DOHH2 (cell line): ENCODE measurements at regions not wholly inside any gene's neighbourhood (a gene's known extent, or its start where the extent isn't known, plus 50 kb on each side); places are given as distances from the start of the nearest gene placed in this dataset.

ENCODE experiments used
- H3F3A ChIP-seq: fragments of 200-600 bp; sonication (generic), shearing (Covaris generic); 2 replicates; pipeline ENCODE4 v1.6.0; 2016; ENCODE audit warnings: antibody characterized with exemption, mild to moderate bottlenecking; ENCODE audit not compliant: control insufficient read depth, insufficient read depth
- H3K27ac ChIP-seq: fragments of 200-600 bp; sonication (generic); 2 replicates; pipeline ENCODE4 v1.5.1; 2014; ENCODE audit warnings: low read depth, mild to moderate bottlenecking, low read length, moderate library complexity
- H3K27me3 ChIP-seq: fragments of 200-600 bp; sonication (generic); 2 replicates; pipeline ENCODE4 v1.6.1; 2014; ENCODE audit warnings: mild to moderate bottlenecking, low read length, mixed read lengths; ENCODE audit not compliant: control insufficient read depth
- H3K36me3 ChIP-seq: fragments of 200-600 bp; sonication (generic); 2 replicates; pipeline ENCODE4 v1.6.1; 2014; ENCODE audit warnings: mild to moderate bottlenecking, low read length, moderate library complexity, mixed read lengths; ENCODE audit not compliant: control insufficient read depth
- H3K4me1 ChIP-seq: fragments of 200-600 bp; sonication (generic); 2 replicates; pipeline ENCODE4 v1.6.1; 2014; ENCODE audit warnings: mild to moderate bottlenecking, low read length, mixed read lengths; ENCODE audit not compliant: control insufficient read depth
- H3K4me2 ChIP-seq: fragments of 200-600 bp; sonication (generic); 2 replicates; pipeline ENCODE4 v1.6.0; 2014; ENCODE audit warnings: mild to moderate bottlenecking, low read length, moderate library complexity
- H3K4me3 ChIP-seq: fragments of 200-600 bp; sonication (generic); 2 replicates; pipeline ENCODE4 v1.5.1; 2014; ENCODE audit warnings: mild to moderate bottlenecking, low read length, mixed read lengths
- H3K79me2 ChIP-seq: fragments of 200-600 bp; sonication (generic); 2 replicates; pipeline ENCODE4 v1.6.1; 2014; ENCODE audit warnings: mild to moderate bottlenecking, low read length, mixed read lengths; ENCODE audit not compliant: control insufficient read depth
- H3K9me2 ChIP-seq: fragments of 200-600 bp; sonication (generic); replicated peaks from 2 replicates; pipeline ENCODE4 v1.6.1; 2014; ENCODE audit warnings: mild to moderate bottlenecking, low read length, mixed read lengths; ENCODE audit not compliant: control insufficient read depth
- H3K9me3 ChIP-seq: fragments of 200-600 bp; sonication (generic); 2 replicates; pipeline ENCODE4 v1.6.1; 2014; ENCODE audit warnings: antibody characterized with exemption, low read length, mixed read lengths; ENCODE audit not compliant: control insufficient read depth, insufficient read depth
- H4K20me1 ChIP-seq: fragments of 200-600 bp; sonication (generic); 2 replicates; pipeline ENCODE4 v1.6.0; 2014; ENCODE audit warnings: low read depth, mild to moderate bottlenecking, antibody characterized with exemption, low read length, moderate library complexity; ENCODE audit not compliant: control insufficient read depth, insufficient read depth
- CTCF ChIP-seq: fragments of 200-600 bp; sonication (generic); IDR thresholded peaks from one replicate; pipeline ENCODE4 v1.5.1; 2014; ENCODE audit warnings: antibody characterized with exemption, mild to moderate bottlenecking, low read depth, low read length; ENCODE audit not compliant: poor library complexity, severe bottlenecking
- EZH2phosphoT487 ChIP-seq: fragments of 200-600 bp; sonication (generic); IDR thresholded peaks from 2 replicates; pipeline ENCODE4 v1.6.1; 2017; ENCODE audit warnings: borderline replicate concordance, mild to moderate bottlenecking, antibody characterized with exemption, low read length, moderate library complexity, mixed read lengths

- no peaks in the 10 kb centered on the region for H3F3A ChIP-seq
- TF ChIP-seq CTCF (no peak), EZH2phosphoT487 (no peak)
- H3K36me3 ChIP-seq, result no peaks in the 10 kb centered on the region
- H3K4me2 ChIP-seq, result no peak overlapping the region
- H3K27ac ChIP-seq, result no peak overlapping the region
- H3K79me2 ChIP-seq, result no peaks in the 10 kb centered on the region
- no peaks in the 10 kb centered on the region for H3K4me1 ChIP-seq
- no peaks in the 10 kb centered on the region for H3K9me3 ChIP-seq
- no peaks in the 10 kb centered on the region for H3K9me2 ChIP-seq
- no peak overlapping the region for H3K4me3 ChIP-seq
- no peaks in the 10 kb centered on the region for H4K20me1 ChIP-seq
- H3K27me3 ChIP-seq, result no peaks in the 10 kb centered on the region
These were observed 225.7 kb upstream of the ANKRD30A start for GRCh38 chr10:36899652-36900051.

GRCh38 chr10:36888925-36889573 lies 236.3 kb upstream of the ANKRD30A start:
- TF ChIP-seq EZH2phosphoT487, result no peak
- peak; percentile 79 for TF ChIP-seq CTCF
- no peaks in the 10 kb centered on the region for H3K9me3 ChIP-seq
- no peaks in the 10 kb centered on the region for H3F3A ChIP-seq
- H3K4me1 ChIP-seq, result no peaks in the 10 kb centered on the region
- H3K27me3 ChIP-seq, result no peaks in the 10 kb centered on the region
- no peak overlapping the region for H3K4me3 ChIP-seq
- H3K79me2 ChIP-seq, result no peaks in the 10 kb centered on the region
- no peak overlapping the region for H3K4me2 ChIP-seq
- H4K20me1 ChIP-seq, result no peaks in the 10 kb centered on the region
- H3K27ac ChIP-seq, result no peak overlapping the region
- no peaks in the 10 kb centered on the region for H3K36me3 ChIP-seq
- no peaks in the 10 kb centered on the region for H3K9me2 ChIP-seq

- no peaks in the 10 kb centered on the region for H3F3A ChIP-seq
- H3K4me1 ChIP-seq, result no peaks in the 10 kb centered on the region
- TF ChIP-seq CTCF, result no peak
- no peak overlapping the region for H3K4me3 ChIP-seq
- no peaks in the 10 kb centered on the region for H4K20me1 ChIP-seq
- no peaks in the 10 kb centered on the region for H3K9me2 ChIP-seq
- H3K27ac ChIP-seq, result no peak overlapping the region
- no peak overlapping the region for H3K4me2 ChIP-seq
- H3K79me2 ChIP-seq, result no peaks in the 10 kb centered on the region
- no peaks in the 10 kb centered on the region for H3K9me3 ChIP-seq
- H3K36me3 ChIP-seq, result no peaks in the 10 kb centered on the region
- H3K27me3 ChIP-seq, result no peaks in the 10 kb centered on the region
These were observed 239.0 kb upstream of the ANKRD30A start for GRCh38 chr10:36886303-36886891.
